ENCODE measurements at regions not wholly inside any gene's neighbourhood (a gene's known extent, or its start where the extent isn't known, plus 50 kb on each side); places are given as distances from the start of the nearest gene placed in this dataset.

- TF ChIP-seq POLR2AphosphoS5 (IDR thresholded peaks at IDR 0.05) (no peak), CTCF (IDR thresholded peaks at IDR 0.05 in 8 of 11, conservative IDR thresholded peaks at IDR 0.05 in 3 of 11) (no peak), POLR2A (IDR thresholded peaks at IDR 0.05) (no peak)
Observed at GRCh38 chr19:28303502-28303901, 909.4 kb downstream of the UQCRFS1 start.

All from spleen (tissue), 7 donors.